Thoracic aorta (tissue), 2 donors: ENCODE measurements at regions not wholly inside any gene's neighbourhood (a gene's known extent, or its start where the extent isn't known, plus 50 kb on each side); places are given as distances from the start of the nearest gene placed in this dataset.

Source experiments
- ATAC-seq: fragments of 150-250 bp; one replicate; pipeline ENCODE4 v1.8.0; 2017; ENCODE audit warnings: low read depth; ENCODE audit not compliant: insufficient number of reproducible peaks, low FRiP score
- DNase-seq: peaks from one replicate; pipeline ENCODE4 v3.0.0-alpha.2; 2020; ENCODE audit warnings: low spot score
- H3K27ac ChIP-seq, 2 donors: fragments of 200-600 bp; sonication (generic); 1 replicate in 1 of 2; 2 replicates in 1 of 2; pipeline ENCODE4 v1.5.1; 2016; ENCODE audit warnings: mild to moderate bottlenecking in 2 of 2, moderate library complexity in 2 of 2
- H3K27me3 ChIP-seq: fragments of 200-600 bp; sonication (generic); replicated peaks from 2 replicates; pipeline ENCODE4 v1.6.0; 2016; ENCODE audit warnings: mild to moderate bottlenecking; ENCODE audit not compliant: insufficient read depth
- H3K36me3 ChIP-seq: fragments of 200-600 bp; sonication (generic); one replicate; pipeline ENCODE4 v1.5.1; 2016
- H3K4me1 ChIP-seq, 2 donors: fragments of 200-600 bp; sonication (generic); 1 replicate in 1 of 2; 2 replicates in 1 of 2; pipeline versions ENCODE4 v1.5.1 to v1.6.0; 2016; ENCODE audit warnings: low read depth in 2 of 2, mild to moderate bottlenecking in 1 of 2; ENCODE audit not compliant: control insufficient read depth in 1 of 2
- H3K4me3 ChIP-seq: fragments of 200-600 bp; sonication (generic); 2 replicates; pipeline ENCODE4 v1.5.1; 2016; ENCODE audit warnings: mild to moderate bottlenecking
- H3K9me3 ChIP-seq: fragments of 200-600 bp; sonication (generic); 2 replicates; pipeline ENCODE4 v1.5.1; 2016
- CTCF ChIP-seq: fragments of 200-600 bp; sonication (generic); IDR thresholded peaks from one replicate; pipeline ENCODE4 v1.5.1; 2019; ENCODE audit warnings: antibody characterized with exemption

GRCh38 chr18:29608982-29609381, 1432.1 kb upstream of the CDH2 start:
- H3K4me3 ChIP-seq, result no peak overlapping the region
- no peaks in the 10 kb centered on the region for H3K9me3 ChIP-seq
- H3K27me3 ChIP-seq, result no peaks in the 10 kb centered on the region
- H3K4me1 ChIP-seq, result no peaks in the 10 kb centered on the region
- no peak overlapping the region for H3K27ac ChIP-seq
- ATAC-seq, result no peak
- TF ChIP-seq CTCF, result no peak
- no peaks in the 10 kb centered on the region for H3K36me3 ChIP-seq
- DNase-seq, result no peak

DNA sequence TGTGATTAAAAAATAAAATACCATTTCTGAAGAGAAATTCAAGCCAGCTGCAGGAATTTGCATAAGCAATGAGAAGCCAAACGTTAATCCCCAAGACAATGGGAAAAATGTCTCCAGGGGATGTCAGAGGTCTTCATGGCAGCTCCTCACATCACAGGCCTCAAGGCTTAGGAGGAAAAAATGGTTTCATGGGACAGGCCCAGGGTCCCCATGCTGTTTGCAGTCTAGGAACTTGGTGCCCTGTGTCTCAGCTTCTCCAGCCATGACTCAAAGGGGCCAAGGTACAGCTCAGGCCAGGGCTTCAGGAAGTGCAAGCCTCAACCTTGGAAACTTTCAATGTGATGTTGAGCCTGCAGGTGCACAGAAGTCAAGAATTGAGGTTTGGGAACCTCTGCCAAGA, 1428.4 kb upstream of the CDH2 start:
- H3K4me1 ChIP-seq, result no peaks in the 10 kb centered on the region
- no peaks in the 10 kb centered on the region for H3K27me3 ChIP-seq
- ATAC-seq (no peak), DNase-seq (no peak)
- H3K36me3 ChIP-seq, result no peaks in the 10 kb centered on the region
- no peak for TF ChIP-seq CTCF
- H3K27ac ChIP-seq, result no peak overlapping the region
- H3K9me3 ChIP-seq, result no peaks in the 10 kb centered on the region
- no peak overlapping the region for H3K4me3 ChIP-seq

DNA sequence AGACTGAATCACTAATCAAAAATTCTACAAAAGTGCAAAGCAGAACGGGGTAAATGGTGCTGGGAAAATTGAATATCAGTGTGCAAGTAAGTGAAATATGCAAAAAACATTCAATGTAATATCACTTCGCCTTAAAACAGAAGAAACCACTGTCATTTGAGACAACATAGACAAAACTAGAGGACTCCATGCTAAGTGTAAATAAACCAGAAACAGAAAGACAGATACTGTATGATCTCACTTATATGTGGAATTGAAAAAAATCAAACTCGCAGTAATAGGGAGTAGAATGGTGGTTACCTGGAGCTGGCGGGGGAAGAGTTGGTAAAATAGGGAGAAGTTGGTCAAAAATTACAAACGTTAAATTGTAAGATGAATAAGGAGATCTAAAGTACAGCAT, 1420.0 kb upstream of the CDH2 start:
- ATAC-seq, result no peak
- H3K27me3 ChIP-seq, result no peaks in the 10 kb centered on the region

DNA sequence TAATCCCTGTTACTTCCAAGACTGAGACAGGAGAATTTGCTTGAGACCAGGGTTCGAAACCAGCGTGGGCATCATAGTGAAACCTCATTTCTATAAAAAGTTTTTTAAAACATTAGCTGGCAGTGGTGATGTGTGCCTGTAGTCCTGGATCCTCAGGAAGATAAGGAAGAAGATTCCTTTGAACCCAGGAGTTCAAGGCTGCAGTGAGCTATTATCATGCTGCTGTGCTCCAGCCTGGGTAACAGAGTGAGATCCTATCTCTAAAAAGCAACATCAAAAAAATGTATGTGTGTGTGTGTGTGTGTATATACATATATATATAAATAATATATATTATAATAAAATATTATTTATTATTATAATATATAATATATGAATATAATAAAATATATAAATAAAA, 1417.6 kb upstream of the CDH2 start:
- Histone ChIP-seq H3K27ac (no peak overlapping the region), H3K4me1 (no peaks in the 10 kb centered on the region), H3K4me3 (no peak overlapping the region), H3K27me3 (no peaks in the 10 kb centered on the region), H3K36me3 (no peaks in the 10 kb centered on the region), H3K9me3 (no peaks in the 10 kb centered on the region)
- no peak for TF ChIP-seq CTCF
- no peak for DNase-seq
- ATAC-seq, result no peak

More for the DNA sequence above, 1420.0 kb upstream of the CDH2 start:
- no peak for DNase-seq
- Histone ChIP-seq H3K9me3 (no peaks in the 10 kb centered on the region), H3K36me3 (no peaks in the 10 kb centered on the region), H3K4me1 (no peaks in the 10 kb centered on the region), H3K27ac (no peak overlapping the region), H3K4me3 (no peak overlapping the region)
- TF ChIP-seq CTCF, result no peak

- Histone ChIP-seq H3K9me3 (no peaks in the 10 kb centered on the region), H3K4me3 (no peak overlapping the region), H3K27me3 (no peaks in the 10 kb centered on the region), H3K36me3 (no peaks in the 10 kb centered on the region), H3K4me1 (no peaks in the 10 kb centered on the region), H3K27ac (no peak overlapping the region)
- ATAC-seq (no peak), DNase-seq (no peak)
- TF ChIP-seq CTCF, result no peak
Measured at GRCh38 chr18:29588446-29589100, 1411.6 kb upstream of the CDH2 start.
